Neural cell (in vitro differentiated cells): ENCODE measurements at regions not wholly inside any gene's neighbourhood (a gene's known extent, or its start where the extent isn't known, plus 50 kb on each side); places are given as distances from the start of the nearest gene placed in this dataset.

Experiments used
- RAD21 ChIP-seq: fragments of 450-650 bp; conservative IDR thresholded peaks from 2 replicates; pipeline ENCODE4 v1.6.1; 2014; ENCODE audit warnings: antibody characterized with exemption, mild to moderate bottlenecking, moderate library complexity
- TAF1 ChIP-seq: IDR thresholded peaks from 2 replicates; pipeline ENCODE4 v1.6.1; 2012; ENCODE audit warnings: low read depth

DNA sequence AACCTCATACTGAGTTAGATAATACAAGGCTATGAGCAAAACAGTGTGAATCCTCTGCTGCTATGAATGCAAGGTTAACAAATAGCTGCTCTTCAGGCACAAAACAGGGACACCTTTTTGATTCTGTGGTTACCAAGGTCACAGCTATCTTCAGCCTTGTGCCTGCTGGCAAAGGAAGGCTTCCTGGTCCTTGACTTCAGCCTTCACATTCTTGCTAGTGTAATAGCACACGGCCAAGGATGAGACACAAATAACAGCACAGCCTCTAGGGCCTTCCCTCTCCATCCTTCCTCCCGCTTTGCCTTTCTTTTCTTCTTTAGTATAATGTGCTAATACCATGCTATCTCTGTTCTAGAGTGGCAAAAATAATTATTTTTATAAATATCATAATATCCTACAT is 130.6 kb upstream of the CAV2 start:
- TF ChIP-seq TAF1, result no peak
- TF ChIP-seq RAD21, result no peak
